ENCODE measurements at regions not wholly inside any gene's neighbourhood (a gene's known extent, or its start where the extent isn't known, plus 50 kb on each side); places are given as distances from the start of the nearest gene placed in this dataset.

GRCh38 chr2:150125188-150125587 is 362.3 kb downstream of the RND3 start:
- TF ChIP-seq, protein P1, sequence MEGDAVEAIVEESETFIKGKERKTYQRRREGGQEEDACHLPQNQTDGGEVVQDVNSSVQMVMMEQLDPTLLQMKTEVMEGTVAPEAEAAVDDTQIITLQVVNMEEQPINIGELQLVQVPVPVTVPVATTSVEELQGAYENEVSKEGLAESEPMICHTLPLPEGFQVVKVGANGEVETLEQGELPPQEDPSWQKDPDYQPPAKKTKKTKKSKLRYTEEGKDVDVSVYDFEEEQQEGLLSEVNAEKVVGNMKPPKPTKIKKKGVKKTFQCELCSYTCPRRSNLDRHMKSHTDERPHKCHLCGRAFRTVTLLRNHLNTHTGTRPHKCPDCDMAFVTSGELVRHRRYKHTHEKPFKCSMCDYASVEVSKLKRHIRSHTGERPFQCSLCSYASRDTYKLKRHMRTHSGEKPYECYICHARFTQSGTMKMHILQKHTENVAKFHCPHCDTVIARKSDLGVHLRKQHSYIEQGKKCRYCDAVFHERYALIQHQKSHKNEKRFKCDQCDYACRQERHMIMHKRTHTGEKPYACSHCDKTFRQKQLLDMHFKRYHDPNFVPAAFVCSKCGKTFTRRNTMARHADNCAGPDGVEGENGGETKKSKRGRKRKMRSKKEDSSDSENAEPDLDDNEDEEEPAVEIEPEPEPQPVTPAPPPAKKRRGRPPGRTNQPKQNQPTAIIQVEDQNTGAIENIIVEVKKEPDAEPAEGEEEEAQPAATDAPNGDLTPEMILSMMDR (conservative IDR thresholded peaks at IDR 0.05 in 1 of 2, IDR thresholded peaks at IDR 0.05 in 1 of 2; ENCODE audit: extremely low read depth in 1 of 2, insufficient read depth in 1 of 2, low read depth in 1 of 2, low read length in 2 of 2) = no peak
- no peak for TF ChIP-seq EZH2 (IDR thresholded peaks at IDR 0.05; ENCODE audit: borderline replicate concordance, low read length)
